Fibroblast of mammary gland (primary cell): ENCODE measurements at regions not wholly inside any gene's neighbourhood (a gene's known extent, or its start where the extent isn't known, plus 50 kb on each side); places are given as distances from the start of the nearest gene placed in this dataset.
A peak's percentile ranks its signal among the peaks of the same experiment; 100 is the strongest.

Source experiments
- DNase-seq: peaks from one replicate; pipeline ENCODE4 v3.0.0-alpha.2; 2010; ENCODE audit warnings: low read depth
- H3K4me3 ChIP-seq: 2 replicates; pipeline ENCODE4 v1.5.1; 2011; ENCODE audit warnings: low read depth, mild to moderate bottlenecking, low read length, moderate library complexity; ENCODE audit not compliant: control insufficient read depth
- TF ChIP-seq, protein P1 (sequence below): conservative IDR thresholded peaks from 2 replicates; pipeline ENCODE4 v1.5.1; 2011; ENCODE audit warnings: low read depth, low read length, inconsistent platforms; ENCODE audit not compliant: control insufficient read depth, insufficient read depth

DNA sequence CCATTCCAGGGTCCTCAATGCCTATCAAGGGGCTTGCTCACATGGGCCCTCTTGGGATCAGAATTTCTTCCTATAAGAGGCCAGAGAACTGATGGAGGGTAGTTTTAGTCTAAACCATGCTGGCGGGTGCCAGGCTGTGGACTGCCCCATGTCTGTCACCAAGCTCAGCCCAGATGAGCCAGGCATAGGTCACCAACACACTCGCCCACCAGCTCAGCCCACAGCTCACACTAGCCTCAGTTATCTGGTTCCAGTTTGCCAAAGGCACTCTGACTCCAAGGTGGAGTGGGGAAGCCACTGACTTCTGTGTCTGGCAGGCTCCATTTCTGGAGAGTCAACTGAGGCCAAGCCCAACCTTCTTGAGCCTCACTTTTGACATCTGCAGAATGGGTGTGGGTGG, 50.7 kb upstream of the INSYN1 start:
- TF ChIP-seq, protein P1, sequence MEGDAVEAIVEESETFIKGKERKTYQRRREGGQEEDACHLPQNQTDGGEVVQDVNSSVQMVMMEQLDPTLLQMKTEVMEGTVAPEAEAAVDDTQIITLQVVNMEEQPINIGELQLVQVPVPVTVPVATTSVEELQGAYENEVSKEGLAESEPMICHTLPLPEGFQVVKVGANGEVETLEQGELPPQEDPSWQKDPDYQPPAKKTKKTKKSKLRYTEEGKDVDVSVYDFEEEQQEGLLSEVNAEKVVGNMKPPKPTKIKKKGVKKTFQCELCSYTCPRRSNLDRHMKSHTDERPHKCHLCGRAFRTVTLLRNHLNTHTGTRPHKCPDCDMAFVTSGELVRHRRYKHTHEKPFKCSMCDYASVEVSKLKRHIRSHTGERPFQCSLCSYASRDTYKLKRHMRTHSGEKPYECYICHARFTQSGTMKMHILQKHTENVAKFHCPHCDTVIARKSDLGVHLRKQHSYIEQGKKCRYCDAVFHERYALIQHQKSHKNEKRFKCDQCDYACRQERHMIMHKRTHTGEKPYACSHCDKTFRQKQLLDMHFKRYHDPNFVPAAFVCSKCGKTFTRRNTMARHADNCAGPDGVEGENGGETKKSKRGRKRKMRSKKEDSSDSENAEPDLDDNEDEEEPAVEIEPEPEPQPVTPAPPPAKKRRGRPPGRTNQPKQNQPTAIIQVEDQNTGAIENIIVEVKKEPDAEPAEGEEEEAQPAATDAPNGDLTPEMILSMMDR = no peak
- no peak for DNase-seq
- H3K4me3 ChIP-seq = no peak overlapping the region

DNA sequence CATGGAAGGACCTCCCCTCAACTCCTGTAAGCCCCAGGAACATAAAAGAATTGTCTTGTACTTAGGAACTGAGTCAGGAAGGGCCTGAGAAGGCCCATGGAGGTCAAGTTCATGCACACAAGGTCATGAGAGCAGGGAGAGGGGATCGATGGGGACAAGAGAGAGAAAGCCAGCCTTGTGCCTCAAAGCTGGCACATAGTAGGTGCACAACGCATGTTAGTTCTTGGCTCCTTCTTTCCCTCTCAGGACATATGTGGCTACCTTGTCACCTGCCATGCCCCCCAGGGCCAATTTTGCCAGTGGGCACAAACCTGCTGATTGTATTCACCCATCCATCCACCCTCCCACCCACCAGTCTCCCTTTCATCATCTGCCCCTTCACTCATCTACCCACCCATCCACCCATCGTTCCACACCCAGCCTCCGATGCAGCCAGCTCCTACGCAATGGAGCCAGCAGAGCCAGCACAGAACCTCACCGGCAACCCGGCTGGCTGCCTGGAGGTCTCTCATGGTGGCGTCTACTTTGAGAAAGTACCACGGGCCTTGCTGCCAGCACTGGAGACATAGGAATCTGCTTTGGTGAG, 52.4 kb upstream of the INSYN1 start:
- H3K4me3 ChIP-seq = no peak overlapping the region
- TF ChIP-seq, protein P1 = no peak
- DNase-seq = no peak

DNA sequence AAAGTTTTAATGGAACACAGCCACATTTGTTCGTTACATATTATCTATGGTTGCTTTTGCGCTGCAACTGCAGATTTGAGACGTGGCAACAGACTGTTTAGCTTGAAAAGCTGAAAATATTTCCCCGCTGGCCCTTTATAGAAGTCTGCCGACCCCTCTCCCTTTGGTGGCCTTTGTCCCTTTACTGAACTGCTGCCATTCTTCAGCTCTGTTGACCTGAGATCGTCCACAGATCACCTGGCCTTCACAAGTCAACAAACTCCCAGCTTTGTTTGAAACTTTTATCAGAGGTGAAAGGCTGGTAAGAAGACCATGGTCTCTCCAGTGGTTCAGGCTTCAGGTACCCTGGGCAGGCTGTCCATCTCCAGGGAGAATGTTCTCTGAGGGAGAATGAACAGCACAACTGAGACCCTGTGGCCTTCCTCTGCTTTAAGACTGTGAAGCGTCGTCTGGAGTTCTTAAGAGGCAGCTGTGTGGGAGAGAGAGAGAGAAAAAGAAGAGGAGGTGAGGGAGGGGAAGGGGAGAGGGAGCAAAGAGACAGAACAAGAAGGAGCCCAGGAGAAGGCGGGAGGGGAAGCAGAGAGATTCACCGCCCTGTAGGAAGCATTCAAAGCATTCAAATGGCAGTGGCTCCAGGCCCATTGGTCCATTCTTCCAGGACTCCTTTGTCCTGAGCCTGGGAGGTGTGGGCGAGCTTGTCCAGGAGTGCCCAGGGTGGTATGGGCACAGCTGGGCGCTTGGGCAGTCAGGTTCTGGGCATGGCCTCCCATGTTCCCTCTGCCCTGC, 53.7 kb upstream of the INSYN1 start:
- TF ChIP-seq, protein P1 = no peak
- no peak for DNase-seq
- H3K4me3 ChIP-seq = no peak overlapping the region

GRCh38 chr15:73807865-73808264, 54.7 kb upstream of the INSYN1 start:
- no peak overlapping the region for H3K4me3 ChIP-seq
- TF ChIP-seq, protein P1 = no peak
- DNase-seq = no peak

DNA sequence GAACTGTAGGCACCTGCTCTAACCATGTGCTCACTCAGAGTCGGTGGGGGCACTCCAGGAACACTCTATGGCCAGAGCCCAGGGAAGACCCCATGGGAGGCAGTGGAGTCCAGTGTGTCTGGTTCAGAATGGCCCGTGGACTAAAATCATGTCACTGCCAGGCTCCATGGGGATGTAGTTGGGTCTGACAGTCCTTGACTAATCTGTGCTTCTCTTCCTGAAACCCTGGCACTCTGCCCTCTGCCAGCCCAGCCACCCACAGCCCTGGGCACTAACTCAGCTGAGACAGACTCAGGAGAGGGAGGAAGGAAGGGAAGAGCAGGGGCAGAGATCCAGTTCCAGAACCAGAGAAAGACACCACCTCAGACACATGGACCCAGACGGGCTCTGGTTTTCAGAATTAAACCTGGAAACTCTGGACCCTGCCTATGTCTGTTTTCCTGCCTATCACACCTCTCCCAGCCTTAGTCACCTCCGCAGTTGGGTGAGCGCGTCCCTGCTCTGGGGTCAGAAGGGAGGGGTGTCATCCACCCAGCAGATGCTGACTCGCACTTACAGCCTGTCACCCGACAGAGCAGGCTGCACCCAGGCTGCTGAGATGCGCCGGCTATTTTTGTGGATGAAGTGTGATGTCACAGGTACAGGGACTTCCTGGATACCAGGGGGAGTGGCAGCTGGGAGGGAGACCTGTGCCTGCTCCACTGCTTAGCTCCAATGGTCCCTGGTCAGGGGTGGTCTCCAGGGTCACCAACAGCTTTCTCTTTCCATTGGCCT, 56.8 kb upstream of the INSYN1 start:
- H3K4me3 ChIP-seq = no peak overlapping the region
- TF ChIP-seq, protein P1 = no peak
- DNase-seq = peak; percentile 2

DNA sequence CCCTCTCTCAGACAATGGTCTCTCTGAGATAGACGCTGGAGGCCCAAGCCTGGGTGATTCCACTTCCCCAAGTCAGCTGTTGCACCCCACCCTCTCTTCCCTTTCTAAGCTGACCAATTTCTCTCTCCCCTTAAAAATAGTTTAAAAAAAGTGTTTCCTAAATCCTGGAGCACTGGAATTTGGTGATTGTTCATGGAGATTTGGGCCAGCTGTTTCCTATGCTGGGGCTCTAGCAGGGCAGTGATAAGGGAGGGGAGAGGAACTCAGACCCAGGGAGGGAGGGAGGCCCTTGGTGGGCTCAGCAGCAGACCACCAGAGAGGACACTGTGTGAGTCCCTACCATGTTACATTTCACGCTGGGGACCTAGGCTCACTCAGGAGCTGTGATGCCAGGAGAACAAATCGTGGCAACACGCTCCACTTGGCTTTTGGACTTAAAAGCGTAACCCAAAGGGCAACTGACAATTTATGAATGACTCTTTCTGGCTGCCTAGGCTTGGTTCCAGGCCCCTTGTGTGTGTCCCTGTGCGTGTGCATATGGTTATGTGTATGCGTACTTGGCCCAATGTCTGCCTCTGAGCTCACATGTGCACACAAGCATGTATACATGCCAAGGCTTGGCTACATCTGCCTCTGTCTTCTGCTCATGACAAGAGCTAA, 59.8 kb upstream of the INSYN1 start:
- H3K4me3 ChIP-seq = no peak overlapping the region
- TF ChIP-seq, protein P1 = no peak
- DNase-seq = no peak
